ENCODE measurements at regions not wholly inside any gene's neighbourhood (a gene's known extent, or its start where the extent isn't known, plus 50 kb on each side); places are given as distances from the start of the nearest gene placed in this dataset.

DNA sequence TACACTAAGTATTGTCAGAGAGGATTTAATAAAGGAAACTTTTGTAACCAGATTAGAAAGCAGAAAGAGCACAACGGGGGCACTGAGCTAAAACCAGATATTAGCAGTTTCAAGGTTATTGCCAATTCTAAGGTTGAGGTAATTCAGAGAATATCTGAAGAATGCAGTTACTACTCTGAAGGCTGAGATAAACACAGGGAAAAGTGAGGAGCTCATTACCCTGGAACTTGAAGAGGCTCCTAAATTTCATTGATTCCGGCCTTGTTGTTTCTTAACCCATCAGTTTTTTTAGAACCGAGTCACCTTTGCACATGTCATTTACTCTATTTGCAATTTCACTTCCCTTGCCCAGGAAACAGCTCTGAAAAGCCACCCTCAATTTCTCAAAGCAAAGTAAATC lies 72.4 kb upstream of the BTBD3 start:
- no peak for TF ChIP-seq POU6F1 (CRISPR knock-in tag; IDR thresholded peaks at IDR 0.05; ENCODE audit: borderline replicate concordance, low read depth)
- TF ChIP-seq ESRRG (CRISPR knock-in tag; IDR thresholded peaks at IDR 0.05): no peak
- no peak for TF ChIP-seq ARNTL (CRISPR knock-in tag; IDR thresholded peaks at IDR 0.05; ENCODE audit: borderline replicate concordance, low read depth)
